ENCODE measurements at regions not wholly inside any gene's neighbourhood (a gene's known extent, or its start where the extent isn't known, plus 50 kb on each side); places are given as distances from the start of the nearest gene placed in this dataset.

- TF ChIP-seq, protein P1, sequence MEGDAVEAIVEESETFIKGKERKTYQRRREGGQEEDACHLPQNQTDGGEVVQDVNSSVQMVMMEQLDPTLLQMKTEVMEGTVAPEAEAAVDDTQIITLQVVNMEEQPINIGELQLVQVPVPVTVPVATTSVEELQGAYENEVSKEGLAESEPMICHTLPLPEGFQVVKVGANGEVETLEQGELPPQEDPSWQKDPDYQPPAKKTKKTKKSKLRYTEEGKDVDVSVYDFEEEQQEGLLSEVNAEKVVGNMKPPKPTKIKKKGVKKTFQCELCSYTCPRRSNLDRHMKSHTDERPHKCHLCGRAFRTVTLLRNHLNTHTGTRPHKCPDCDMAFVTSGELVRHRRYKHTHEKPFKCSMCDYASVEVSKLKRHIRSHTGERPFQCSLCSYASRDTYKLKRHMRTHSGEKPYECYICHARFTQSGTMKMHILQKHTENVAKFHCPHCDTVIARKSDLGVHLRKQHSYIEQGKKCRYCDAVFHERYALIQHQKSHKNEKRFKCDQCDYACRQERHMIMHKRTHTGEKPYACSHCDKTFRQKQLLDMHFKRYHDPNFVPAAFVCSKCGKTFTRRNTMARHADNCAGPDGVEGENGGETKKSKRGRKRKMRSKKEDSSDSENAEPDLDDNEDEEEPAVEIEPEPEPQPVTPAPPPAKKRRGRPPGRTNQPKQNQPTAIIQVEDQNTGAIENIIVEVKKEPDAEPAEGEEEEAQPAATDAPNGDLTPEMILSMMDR (IDR thresholded peaks at IDR 0.05; ENCODE audit: low read length): no peak
- TF ChIP-seq EZH2 (IDR thresholded peaks at IDR 0.05; ENCODE audit: borderline replicate concordance, low read length): no peak
Measured at GRCh38 chr5:165076686-165077085, 1571.3 kb downstream of the MAT2B start.
